Nephron progenitor cell (in vitro differentiated cells): ENCODE measurements at regions not wholly inside any gene's neighbourhood (a gene's known extent, or its start where the extent isn't known, plus 50 kb on each side); places are given as distances from the start of the nearest gene placed in this dataset.

ENCODE experiments used
- DNase-seq: peaks from one replicate; pipeline ENCODE4 v3.0.0; 2021
- H3K27ac Mint-ChIP-seq: 2 replicates; pipeline ENCODE4 v1.8.0; 2021; ENCODE audit warnings: mild to moderate bottlenecking, moderate library complexity, mixed read lengths
- H3K27me3 Mint-ChIP-seq: 2 replicates; pipeline ENCODE4 v1.8.0; 2021; ENCODE audit warnings: mild to moderate bottlenecking, low read depth, mixed read lengths; ENCODE audit not compliant: poor library complexity
- H3K36me3 Mint-ChIP-seq: 2 replicates; pipeline ENCODE4 v1.8.0; 2021; ENCODE audit warnings: low read depth, mixed read lengths
- H3K4me1 Mint-ChIP-seq: 2 replicates; pipeline ENCODE4 v1.8.0; 2021; ENCODE audit warnings: mixed read lengths
- H3K4me3 Mint-ChIP-seq: 2 replicates; pipeline ENCODE4 v1.8.0; 2021; ENCODE audit warnings: mild to moderate bottlenecking, moderate library complexity, mixed read lengths
- H3K9me3 Mint-ChIP-seq: 2 replicates; pipeline ENCODE4 v1.8.0; 2021; ENCODE audit warnings: mild to moderate bottlenecking, moderate library complexity, mixed read lengths
- TF ChIP-seq, protein P1 (sequence below): fragments of 200-600 bp; sonication (generic); IDR thresholded peaks from 2 replicates; pipeline ENCODE4 v1.5.0; 2021; ENCODE audit warnings: antibody characterized with exemption

DNA sequence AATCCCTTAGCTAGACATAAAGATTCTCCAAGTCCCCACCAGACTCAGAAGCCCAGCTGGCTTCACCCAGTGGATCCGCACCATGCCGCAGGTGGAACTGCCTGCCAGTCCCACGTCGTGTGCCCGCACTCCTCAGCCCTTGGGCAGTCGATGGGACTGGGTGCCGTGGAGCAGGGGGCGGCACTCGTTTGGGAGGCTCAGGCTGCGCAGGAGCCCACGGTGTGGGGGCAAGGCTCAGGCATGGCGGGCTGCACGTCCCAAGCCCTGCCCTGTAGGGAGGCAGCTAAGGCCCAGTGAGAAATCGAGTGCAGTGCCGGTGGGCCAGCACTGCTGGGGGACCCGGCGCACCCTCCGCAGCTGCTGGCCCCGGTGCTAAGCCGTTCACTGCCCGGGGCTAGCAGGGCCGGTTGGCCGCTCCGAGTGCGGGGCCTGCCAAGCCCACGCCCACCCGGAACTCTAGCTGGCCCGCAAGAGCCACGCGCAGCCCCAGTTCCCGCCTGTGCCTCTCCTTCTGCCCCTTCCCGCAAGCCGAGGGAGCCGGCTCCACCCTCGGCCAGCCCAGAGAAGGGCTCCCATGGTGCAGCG lies 95.9 kb upstream of the DTNBP1 start:
- Mint-ChIP-seq H3K36me3 (no peaks in the 10 kb centered on the region), H3K9me3 (peaks cover 5% of the 10 kb centered on the region), H3K27ac (no peak overlapping the region), H3K4me3 (no peak overlapping the region), H3K4me1 (peaks cover 15% of the 10 kb centered on the region), H3K27me3 (no peaks in the 10 kb centered on the region)
- TF ChIP-seq, protein P1, sequence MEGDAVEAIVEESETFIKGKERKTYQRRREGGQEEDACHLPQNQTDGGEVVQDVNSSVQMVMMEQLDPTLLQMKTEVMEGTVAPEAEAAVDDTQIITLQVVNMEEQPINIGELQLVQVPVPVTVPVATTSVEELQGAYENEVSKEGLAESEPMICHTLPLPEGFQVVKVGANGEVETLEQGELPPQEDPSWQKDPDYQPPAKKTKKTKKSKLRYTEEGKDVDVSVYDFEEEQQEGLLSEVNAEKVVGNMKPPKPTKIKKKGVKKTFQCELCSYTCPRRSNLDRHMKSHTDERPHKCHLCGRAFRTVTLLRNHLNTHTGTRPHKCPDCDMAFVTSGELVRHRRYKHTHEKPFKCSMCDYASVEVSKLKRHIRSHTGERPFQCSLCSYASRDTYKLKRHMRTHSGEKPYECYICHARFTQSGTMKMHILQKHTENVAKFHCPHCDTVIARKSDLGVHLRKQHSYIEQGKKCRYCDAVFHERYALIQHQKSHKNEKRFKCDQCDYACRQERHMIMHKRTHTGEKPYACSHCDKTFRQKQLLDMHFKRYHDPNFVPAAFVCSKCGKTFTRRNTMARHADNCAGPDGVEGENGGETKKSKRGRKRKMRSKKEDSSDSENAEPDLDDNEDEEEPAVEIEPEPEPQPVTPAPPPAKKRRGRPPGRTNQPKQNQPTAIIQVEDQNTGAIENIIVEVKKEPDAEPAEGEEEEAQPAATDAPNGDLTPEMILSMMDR, result no peak
- no peak for DNase-seq

DNA sequence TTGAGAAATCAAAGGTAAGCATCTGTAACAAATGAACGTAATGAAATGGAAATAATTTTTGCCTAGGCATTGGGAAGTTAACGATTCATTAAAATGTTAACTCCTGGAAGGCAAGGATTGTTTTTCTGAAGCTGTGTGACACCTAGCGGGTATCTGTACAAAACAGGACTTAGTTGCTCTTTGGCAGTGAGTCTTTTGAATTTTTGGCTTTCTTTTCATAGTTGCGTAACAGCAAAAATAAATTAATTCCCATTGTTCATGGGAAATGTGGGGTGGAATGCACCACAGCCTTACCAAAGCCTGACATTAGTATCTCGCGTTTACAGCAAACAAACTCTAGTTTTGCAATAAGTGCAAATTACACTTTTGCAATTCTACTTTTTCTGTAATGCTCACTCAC lies 92.7 kb upstream of the DTNBP1 start:
- TF ChIP-seq, protein P1, result no peak

DNA sequence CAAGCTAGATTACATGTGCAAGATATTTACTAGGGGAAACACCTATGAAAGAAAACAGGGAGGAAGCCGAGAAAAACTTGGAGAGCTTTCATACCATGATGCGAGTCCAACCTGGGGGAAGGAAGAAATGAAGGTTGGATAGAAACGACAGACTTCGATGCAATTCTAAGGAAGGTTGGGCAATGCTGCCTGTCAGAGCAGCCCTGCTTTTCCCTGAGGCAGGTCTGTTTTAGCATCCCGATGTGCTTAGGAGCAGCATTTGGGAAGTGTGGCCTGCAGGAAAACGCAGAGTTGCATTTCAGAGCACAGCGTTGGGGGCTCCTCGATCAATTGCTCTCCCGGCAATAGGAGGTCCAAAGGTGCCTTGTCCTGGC lies 91.9 kb upstream of the DTNBP1 start:
- no peak overlapping the region for H3K4me3 Mint-ChIP-seq
- no peak for DNase-seq
- H3K4me1 Mint-ChIP-seq, result peaks cover 16% of the 10 kb centered on the region
- TF ChIP-seq, protein P1, result no peak
- peaks cover 2% of the 10 kb centered on the region for H3K27me3 Mint-ChIP-seq
- H3K36me3 Mint-ChIP-seq, result no peaks in the 10 kb centered on the region
- H3K9me3 Mint-ChIP-seq, result peaks cover 5% of the 10 kb centered on the region
- H3K27ac Mint-ChIP-seq, result no peak overlapping the region

More for the DNA sequence above, 92.7 kb upstream of the DTNBP1 start:
- H3K27me3 Mint-ChIP-seq, result peaks cover 2% of the 10 kb centered on the region
- peaks cover 5% of the 10 kb centered on the region for H3K9me3 Mint-ChIP-seq
- H3K27ac Mint-ChIP-seq, result no peak overlapping the region
- peaks cover 20% of the 10 kb centered on the region for H3K4me1 Mint-ChIP-seq
- no peak overlapping the region for H3K4me3 Mint-ChIP-seq
- no peaks in the 10 kb centered on the region for H3K36me3 Mint-ChIP-seq
- no peak for DNase-seq

DNA sequence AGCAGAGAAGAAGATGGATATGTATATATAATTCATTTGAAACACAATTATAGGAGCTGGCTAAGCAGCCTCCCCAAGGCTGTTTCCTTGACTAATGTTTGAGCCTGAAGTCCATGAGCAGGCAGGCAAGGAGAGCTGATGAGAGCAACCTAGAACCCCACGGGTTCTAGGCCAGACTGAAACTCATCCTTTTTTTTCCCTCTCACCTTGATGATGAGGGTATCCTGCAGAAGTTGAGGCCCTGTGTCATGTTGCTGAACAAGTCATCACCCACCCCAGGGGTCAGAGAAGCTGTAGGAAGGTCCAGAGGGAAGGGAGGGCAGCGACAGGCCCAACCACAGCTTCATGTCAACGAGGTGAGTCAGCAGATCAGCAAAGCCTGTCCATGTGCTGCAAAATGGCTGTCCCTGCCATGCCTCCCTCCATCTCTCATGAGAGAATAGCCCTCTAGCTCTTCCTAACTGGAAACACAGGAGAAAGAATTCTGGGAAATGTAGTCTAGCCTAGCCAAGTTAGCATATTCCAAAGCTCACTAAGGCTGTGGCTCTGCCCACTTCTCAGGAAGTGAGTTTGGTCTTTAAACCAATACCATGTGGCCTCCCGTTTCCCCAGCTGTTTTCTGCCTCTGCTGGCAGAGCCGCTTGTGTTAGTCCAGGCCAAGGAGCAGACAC lies 91.3 kb upstream of the DTNBP1 start:
- no peak for DNase-seq
- Mint-ChIP-seq H3K4me3 (no peak overlapping the region), H3K27ac (no peak overlapping the region), H3K36me3 (no peaks in the 10 kb centered on the region), H3K27me3 (peaks cover 2% of the 10 kb centered on the region), H3K9me3 (peaks cover 5% of the 10 kb centered on the region), H3K4me1 (peaks cover 16% of the 10 kb centered on the region)
- TF ChIP-seq, protein P1, result no peak

DNA sequence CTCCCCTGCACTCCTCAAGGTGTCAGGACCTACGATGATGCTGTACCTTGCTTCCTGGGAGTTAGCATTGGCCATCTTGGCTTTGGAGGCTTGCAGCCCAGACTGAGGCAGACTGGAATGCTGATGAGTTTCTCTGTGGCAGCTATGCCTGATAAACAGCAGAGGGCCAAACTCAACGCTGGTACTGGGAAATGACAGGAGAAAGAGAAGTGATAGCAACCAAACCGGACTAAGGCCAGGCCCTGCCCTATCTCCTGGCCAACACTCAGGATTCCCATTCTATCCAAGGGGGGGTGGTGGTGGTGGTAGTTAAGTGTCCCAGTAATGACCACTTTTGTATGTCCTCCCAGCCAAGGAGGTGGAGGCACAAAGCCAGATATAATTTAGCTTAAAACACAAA lies 90.0 kb upstream of the DTNBP1 start:
- TF ChIP-seq, protein P1, result no peak
- Mint-ChIP-seq H3K9me3 (no peaks in the 10 kb centered on the region), H3K27ac (no peak overlapping the region), H3K36me3 (no peaks in the 10 kb centered on the region), H3K27me3 (peaks cover 2% of the 10 kb centered on the region), H3K4me3 (no peak overlapping the region), H3K4me1 (peaks cover 16% of the 10 kb centered on the region)
- no peak for DNase-seq
